Panc1 (cell line): ENCODE measurements at regions not wholly inside any gene's neighbourhood (a gene's known extent, or its start where the extent isn't known, plus 50 kb on each side); places are given as distances from the start of the nearest gene placed in this dataset.

ENCODE experiments used
- ATAC-seq: fragments of 200-7000 bp; cut with Tn5 transposase; 2 replicates; pipeline ENCODE4 v1.9.1; 2020; ENCODE audit warnings: mild to moderate bottlenecking, moderate library complexity
- BruUV-seq: library from RNA; stranded (reverse); fragments of 400-500 nt; replicated peaks from 2 replicates; lab custom pipeline; 2021; lab: Mats Ljungman, UMichigan
- CTCF ChIA-PET: fragments of 300-600 bp; sonication (Branson Sonifier 250); formaldehyde crosslinking; loops from one replicate; lab custom pipeline; 2022; ENCODE audit warnings: antibody characterized with exemption; lab: Charles Lee
- POLR2A ChIA-PET: fragments of 300-600 bp; sonication (Branson Sonifier 250); formaldehyde crosslinking; loops from one replicate; lab custom pipeline; 2022; ENCODE audit warnings: antibody characterized with exemption; lab: Charles Lee
- DNase-seq: peaks from one replicate; pipeline ENCODE4 v3.0.0-alpha.2; 2010; ENCODE audit warnings: low read depth, low spot score
- H3K27ac ChIP-seq: 2 replicates; pipeline ENCODE4 v1.5.1; 2011; ENCODE audit warnings: mild to moderate bottlenecking, low read length, inconsistent platforms
- H3K27me3 ChIP-seq: fragments of 200-500 bp; sonication (Bioruptor generic); 2 replicates; pipeline ENCODE4 v1.6.0; 2014; ENCODE audit warnings: low read length, inconsistent platforms; ENCODE audit not compliant: control insufficient read depth, insufficient read depth
- H3K36me3 ChIP-seq: fragments of 200-500 bp; sonication (Bioruptor generic); 2 replicates; pipeline ENCODE4 v1.5.1; 2014; ENCODE audit warnings: inconsistent platforms, mild to moderate bottlenecking, low read length, moderate library complexity; ENCODE audit not compliant: control insufficient read depth, insufficient read depth
- H3K4me1 ChIP-seq: 2 replicates; pipeline ENCODE4 v1.5.1; 2011; ENCODE audit warnings: inconsistent platforms, mild to moderate bottlenecking, low read length, moderate library complexity; ENCODE audit not compliant: control insufficient read depth, insufficient read depth
- H3K4me3 ChIP-seq, 2 experiments: 2 replicates each; pipeline ENCODE4 v1.5.1; 2011 to 2012; ENCODE audit warnings: low read depth in 2 of 2, low read length in 2 of 2, mild to moderate bottlenecking in 2 of 2, inconsistent platforms in 1 of 2, moderate library complexity in 1 of 2
- H3K9me3 ChIP-seq: fragments of 200-500 bp; sonication (Bioruptor generic); 2 replicates; pipeline ENCODE4 v1.5.1; 2014; ENCODE audit warnings: low read depth, mild to moderate bottlenecking, inconsistent platforms, low read length, moderate library complexity; ENCODE audit not compliant: control insufficient read depth, insufficient read depth
- CTCF ChIP-seq: fragments of 450-650 bp; IDR thresholded peaks from 2 replicates; pipeline ENCODE4 v1.5.1; 2017; ENCODE audit warnings: mild to moderate bottlenecking
- POLR2AphosphoS5 ChIP-seq: IDR thresholded peaks from 2 replicates; pipeline ENCODE4 v1.6.1; 2012; ENCODE audit warnings: mild to moderate bottlenecking, low read depth, low read length, moderate library complexity
- REST ChIP-seq, 2 experiments: IDR thresholded peaks; 2 replicates each; pipeline ENCODE4 v1.6.1; 2011 to 2012; ENCODE audit warnings: low read depth in 2 of 2, control low read depth in 1 of 2, low read length in 1 of 2, mild to moderate bottlenecking in 1 of 2, moderate library complexity in 1 of 2; ENCODE audit not compliant: insufficient read depth in 1 of 2
- SIN3A ChIP-seq: IDR thresholded peaks from 2 replicates; pipeline ENCODE4 v1.6.1; 2012; ENCODE audit warnings: low read depth, mild to moderate bottlenecking, low read length, moderate library complexity, borderline replicate concordance; ENCODE audit not compliant: insufficient read depth
- TCF7L2 ChIP-seq: IDR thresholded peaks from 2 replicates; pipeline ENCODE4 v1.6.1; 2011; ENCODE audit warnings: mild to moderate bottlenecking, low read depth, low read length, inconsistent platforms
- in situ Hi-C: cut with HindIII; loops from 2 replicates; pipeline ENCODE4 v1.10.0; 2016; ENCODE audit warnings: low sequenced_read_pairs, low pct_unique_long_range_greater_than_20kb
- intact Hi-C: fragments of 100-400 bp; cut with micrococcal nuclease; formaldehyde crosslinking; loops from one replicate; pipeline ENCODE4 v1.10.0; 2022; ENCODE audit not compliant: unreplicated experiment

- Histone ChIP-seq H3K27me3 (no peaks in the 10 kb centered on the region), H3K4me3 (no peak overlapping the region), H3K4me1 (no peaks in the 10 kb centered on the region), H3K9me3 (no peaks in the 10 kb centered on the region), H3K27ac (no peak overlapping the region), H3K36me3 (no peaks in the 10 kb centered on the region)
- in situ Hi-C loops (no loop called here), intact Hi-C loops (no loop called here)
- CTCF ChIA-PET, result no interaction called here
- POLR2A ChIA-PET, result no interaction called here
- DNase-seq (no peak), ATAC-seq (no peak)
- TF ChIP-seq CTCF, result no peak
- TF ChIP-seq POLR2AphosphoS5, result no peak
- TF ChIP-seq REST (IDR thresholded peaks at IDR 0.05; ENCODE audit: insufficient read depth in 1 of 2, low read depth in 2 of 2, low read length in 1 of 2), result no peak
- no peak for TF ChIP-seq TCF7L2
- TF ChIP-seq SIN3A, result no peak
- BruUV-seq, result no TSS peak
Observed at GRCh38 chr13:99704390-99704789, 203.1 kb downstream of the TM9SF2 start.

GRCh38 chr13:99703908-99704307 is 202.6 kb downstream of the TM9SF2 start:
- no peak overlapping the region for H3K4me3 ChIP-seq
- CTCF ChIA-PET, result no interaction called here
- H3K9me3 ChIP-seq, result no peaks in the 10 kb centered on the region
- DNase-seq (no peak), ATAC-seq (no peak)
- intact Hi-C loops, result no loop called here
- H3K4me1 ChIP-seq, result no peaks in the 10 kb centered on the region
- H3K27me3 ChIP-seq, result no peaks in the 10 kb centered on the region
- POLR2A ChIA-PET, result no interaction called here
- no peaks in the 10 kb centered on the region for H3K36me3 ChIP-seq
- H3K27ac ChIP-seq, result no peak overlapping the region
- in situ Hi-C loops, result no loop called here
- BruUV-seq, result no TSS peak
- TF ChIP-seq CTCF (no peak), REST (IDR thresholded peaks at IDR 0.05; ENCODE audit: insufficient read depth in 1 of 2, low read depth in 2 of 2, low read length in 1 of 2) (no peak), SIN3A (no peak), TCF7L2 (no peak), POLR2AphosphoS5 (no peak)
